ENCODE measurements at regions not wholly inside any gene's neighbourhood (a gene's known extent, or its start where the extent isn't known, plus 50 kb on each side); places are given as distances from the start of the nearest gene placed in this dataset.

- ChIA-PET POLR2A (no interaction called here), CTCF (no interaction called here)
- Mint-ChIP-seq H3K9me3 (ENCODE audit: low read depth) (no peaks in the 10 kb centered on the region), H3K27ac (no peak overlapping the region), H3K4me1 (no peaks in the 10 kb centered on the region), H3K4me3 (no peak overlapping the region), H3K36me3 (ENCODE audit: low read depth) (no peaks in the 10 kb centered on the region), H3K27me3 (peaks cover 2% of the 10 kb centered on the region)
- ATAC-seq (no peak), DNase-seq (no peak)
- intact Hi-C loops (cut with DNase I, micrococcal nuclease): no loop called here
Measured at GRCh38 chr4:155073852-155074251, 134.6 kb upstream of the NPY2R start.

- no peaks in the 10 kb centered on the region for H3K27me3 Mint-ChIP-seq
- H3K4me3 Mint-ChIP-seq: no peak overlapping the region
- no peaks in the 10 kb centered on the region for H3K36me3 Mint-ChIP-seq (ENCODE audit: low read depth)
- H3K9me3 Mint-ChIP-seq (ENCODE audit: low read depth): no peaks in the 10 kb centered on the region
- ChIA-PET CTCF (no interaction called here), POLR2A (no interaction called here)
- intact Hi-C loops (cut with DNase I, micrococcal nuclease): no loop called here
- no peak overlapping the region for H3K27ac Mint-ChIP-seq
- H3K4me1 Mint-ChIP-seq: no peaks in the 10 kb centered on the region
- ATAC-seq (no peak), DNase-seq (no peak)
Measured at GRCh38 chr4:155076256-155076785, 132.1 kb upstream of the NPY2R start.

GRCh38 chr4:155077452-155078229 is 130.8 kb upstream of the NPY2R start:
- ChIA-PET CTCF (no interaction called here), POLR2A (no interaction called here)
- no peaks in the 10 kb centered on the region for H3K4me1 Mint-ChIP-seq
- intact Hi-C loops (cut with DNase I, micrococcal nuclease): no loop called here
- H3K36me3 Mint-ChIP-seq (ENCODE audit: low read depth): no peaks in the 10 kb centered on the region
- H3K9me3 Mint-ChIP-seq (ENCODE audit: low read depth): no peaks in the 10 kb centered on the region
- no peaks in the 10 kb centered on the region for H3K27me3 Mint-ChIP-seq
- DNase-seq (no peak), ATAC-seq (no peak)
- no peak overlapping the region for H3K27ac Mint-ChIP-seq
- H3K4me3 Mint-ChIP-seq: no peak overlapping the region

GRCh38 chr4:155079871-155080270 is 128.6 kb upstream of the NPY2R start:
- intact Hi-C loops (cut with DNase I, micrococcal nuclease): no loop called here
- H3K27ac Mint-ChIP-seq: no peak overlapping the region
- ChIA-PET POLR2A (no interaction called here), CTCF (no interaction called here)
- H3K4me1 Mint-ChIP-seq: no peaks in the 10 kb centered on the region
- no peaks in the 10 kb centered on the region for H3K9me3 Mint-ChIP-seq (ENCODE audit: low read depth)
- H3K27me3 Mint-ChIP-seq: peaks cover 2% of the 10 kb centered on the region
- H3K36me3 Mint-ChIP-seq (ENCODE audit: low read depth): no peaks in the 10 kb centered on the region
- ATAC-seq (no peak), DNase-seq (no peak)
- H3K4me3 Mint-ChIP-seq: no peak overlapping the region

GRCh38 chr4:155081222-155081621 is 127.2 kb upstream of the NPY2R start:
- Mint-ChIP-seq H3K27me3 (peaks cover 2% of the 10 kb centered on the region), H3K4me3 (no peak overlapping the region), H3K9me3 (ENCODE audit: low read depth) (no peaks in the 10 kb centered on the region), H3K27ac (no peak overlapping the region), H3K4me1 (no peaks in the 10 kb centered on the region), H3K36me3 (ENCODE audit: low read depth) (no peaks in the 10 kb centered on the region)
- no peak for ATAC-seq
- DNase-seq: no peak
- POLR2A ChIA-PET: no interaction called here
- intact Hi-C loops (cut with DNase I, micrococcal nuclease): no loop called here
- CTCF ChIA-PET: no interaction called here

GRCh38 chr4:155085843-155086530 is 122.4 kb upstream of the NPY2R start:
- H3K27me3 Mint-ChIP-seq: peaks cover 2% of the 10 kb centered on the region
- ATAC-seq: no peak
- H3K4me3 Mint-ChIP-seq: no peak overlapping the region
- ChIA-PET POLR2A (no interaction called here), CTCF (no interaction called here)
- DNase-seq: no peak
- H3K36me3 Mint-ChIP-seq (ENCODE audit: low read depth): no peaks in the 10 kb centered on the region
- H3K4me1 Mint-ChIP-seq: no peaks in the 10 kb centered on the region
- intact Hi-C loops (cut with DNase I, micrococcal nuclease): no loop called here
- H3K27ac Mint-ChIP-seq: no peak overlapping the region
- H3K9me3 Mint-ChIP-seq (ENCODE audit: low read depth): no peaks in the 10 kb centered on the region

- H3K9me3 Mint-ChIP-seq (ENCODE audit: low read depth): no peaks in the 10 kb centered on the region
- intact Hi-C loops (cut with DNase I, micrococcal nuclease): no loop called here
- no peak for ATAC-seq
Measured at GRCh38 chr4:155094201-155094820, 114.1 kb upstream of the NPY2R start.

GRCh38 chr4:155099231-155099630 is 109.2 kb upstream of the NPY2R start:
- Mint-ChIP-seq H3K9me3 (ENCODE audit: low read depth) (no peaks in the 10 kb centered on the region), H3K27me3 (peaks cover 2% of the 10 kb centered on the region), H3K4me3 (no peak overlapping the region), H3K36me3 (ENCODE audit: low read depth) (no peaks in the 10 kb centered on the region), H3K4me1 (no peaks in the 10 kb centered on the region), H3K27ac (no peak overlapping the region)
- ATAC-seq (no peak), DNase-seq (no peak)
- POLR2A ChIA-PET: no interaction called here
- CTCF ChIA-PET: interaction anchor here (0.6 kb wide), 1 partner anchor 23 kb away, joined by 3 read pairs; no protein-coding TSS in a partner anchor
- intact Hi-C loops (cut with DNase I, micrococcal nuclease): no loop called here

More at GRCh38 chr4:155094201-155094820, 114.1 kb upstream of the NPY2R start:
- no peak for DNase-seq
- H3K36me3 Mint-ChIP-seq (ENCODE audit: low read depth): no peaks in the 10 kb centered on the region
- CTCF ChIA-PET: no interaction called here
- no peaks in the 10 kb centered on the region for H3K4me1 Mint-ChIP-seq
- POLR2A ChIA-PET: no interaction called here
- H3K27ac Mint-ChIP-seq: no peak overlapping the region
- H3K27me3 Mint-ChIP-seq: peaks cover 4% of the 10 kb centered on the region
- H3K4me3 Mint-ChIP-seq: no peak overlapping the region

GRCh38 chr4:155106629-155107028 is 101.8 kb upstream of the NPY2R start:
- intact Hi-C loops (cut with DNase I, micrococcal nuclease): no loop called here

GRCh38 chr4:155107059-155107458 is 101.4 kb upstream of the NPY2R start:
- H3K36me3 Mint-ChIP-seq (ENCODE audit: low read depth): no peaks in the 10 kb centered on the region
- H3K9me3 Mint-ChIP-seq (ENCODE audit: low read depth): no peaks in the 10 kb centered on the region
- CTCF ChIA-PET: no interaction called here
- H3K27ac Mint-ChIP-seq: no peak overlapping the region
- H3K4me1 Mint-ChIP-seq: no peaks in the 10 kb centered on the region
- no peak overlapping the region for H3K4me3 Mint-ChIP-seq
- no peak for ATAC-seq
- intact Hi-C loops (cut with DNase I, micrococcal nuclease): no loop called here
- POLR2A ChIA-PET: no interaction called here
- no peaks in the 10 kb centered on the region for H3K27me3 Mint-ChIP-seq
- no peak for DNase-seq

More at GRCh38 chr4:155106629-155107028, 101.8 kb upstream of the NPY2R start:
- Mint-ChIP-seq H3K36me3 (ENCODE audit: low read depth) (no peaks in the 10 kb centered on the region), H3K4me1 (no peaks in the 10 kb centered on the region), H3K4me3 (no peak overlapping the region), H3K27me3 (no peaks in the 10 kb centered on the region), H3K27ac (no peak overlapping the region), H3K9me3 (ENCODE audit: low read depth) (no peaks in the 10 kb centered on the region)
- DNase-seq (no peak), ATAC-seq (no peak)
- ChIA-PET POLR2A (no interaction called here), CTCF (no interaction called here)

GRCh38 chr4:155114790-155115189 is 93.6 kb upstream of the NPY2R start:
- POLR2A ChIA-PET: interaction anchor here (0.6 kb wide), 1 partner anchor 230 kb away, joined by 3 read pairs; no protein-coding TSS in a partner anchor
- intact Hi-C loops (cut with DNase I, micrococcal nuclease): no loop called here
- Mint-ChIP-seq H3K27ac (no peak overlapping the region), H3K4me1 (no peaks in the 10 kb centered on the region), H3K27me3 (no peaks in the 10 kb centered on the region), H3K36me3 (ENCODE audit: low read depth) (no peaks in the 10 kb centered on the region), H3K9me3 (ENCODE audit: low read depth) (peaks cover 2% of the 10 kb centered on the region), H3K4me3 (no peak overlapping the region)
- CTCF ChIA-PET: no interaction called here
- ATAC-seq: no peak
- DNase-seq: no peak

GRCh38 chr4:155119006-155119405 is 89.4 kb upstream of the NPY2R start:
- no peaks in the 10 kb centered on the region for H3K36me3 Mint-ChIP-seq (ENCODE audit: low read depth)
- H3K9me3 Mint-ChIP-seq (ENCODE audit: low read depth): peaks cover 2% of the 10 kb centered on the region
- H3K27me3 Mint-ChIP-seq: no peaks in the 10 kb centered on the region
- no peak overlapping the region for H3K27ac Mint-ChIP-seq
- ChIA-PET CTCF (no interaction called here), POLR2A (no interaction called here)
- H3K4me1 Mint-ChIP-seq: no peaks in the 10 kb centered on the region
- ATAC-seq: no peak
- intact Hi-C loops (cut with DNase I, micrococcal nuclease): no loop called here
- H3K4me3 Mint-ChIP-seq: no peak overlapping the region
- DNase-seq: no peak

All from activated CD4-positive, alpha-beta T cell treated with anti-CD3 and anti-CD28 coated beads for 36 hours (primary cell).